Suppressor macrophage (primary cell): ENCODE measurements at regions not wholly inside any gene's neighbourhood (a gene's known extent, or its start where the extent isn't known, plus 50 kb on each side); places are given as distances from the start of the nearest gene placed in this dataset.
A peak's percentile ranks its signal among the peaks of the same experiment; 100 is the strongest.
"Not testable (repeated sequence)": the region's sequence is repeated elsewhere in the genome, so short reads cannot be mapped to it uniquely, and the experiment has no call there.

Experiments
- DNase-seq, 4 experiments: peaks; one replicate each; pipeline ENCODE4 v3.0.0-alpha.2; 2020 to 2022

DNA sequence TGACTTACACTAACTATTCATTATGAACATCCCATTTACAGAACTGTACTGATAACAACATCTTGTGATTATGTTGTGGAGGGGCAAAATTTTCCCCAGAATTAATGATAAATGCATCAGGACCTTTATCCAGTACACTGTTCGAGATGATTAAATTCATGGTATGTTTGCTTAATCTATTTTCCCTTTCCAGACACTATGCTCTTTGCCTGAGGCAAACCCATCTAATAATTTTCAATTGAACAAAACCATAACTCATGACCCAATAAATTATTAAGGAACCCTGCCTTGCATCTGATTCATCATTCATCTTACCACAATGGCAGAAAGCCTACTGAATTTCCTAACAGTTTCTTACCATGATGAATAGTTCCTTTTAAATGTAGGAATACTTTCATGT is 385.0 kb downstream of the DSEL start:
- DNase-seq = no peak

DNA sequence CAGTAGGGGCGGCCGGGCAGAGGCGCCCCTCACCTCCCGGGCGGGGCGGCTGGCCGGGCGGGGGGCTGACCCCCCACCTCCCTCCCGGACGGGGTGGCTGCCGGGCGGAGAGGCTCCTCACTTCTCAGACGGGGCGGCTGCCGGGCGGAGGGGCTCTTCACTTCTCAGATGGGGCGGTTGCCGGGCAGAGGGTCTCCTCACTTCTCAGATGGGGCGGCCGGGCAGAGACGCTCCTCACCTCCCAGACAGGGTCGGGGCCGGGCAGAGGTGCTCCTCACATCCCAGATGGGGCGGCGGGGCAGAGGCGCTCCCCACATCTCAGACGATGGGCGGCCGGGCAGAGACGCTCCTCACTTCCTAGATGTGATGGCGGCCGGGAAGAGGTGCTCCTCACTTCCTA is 389.8 kb downstream of the DSEL start:
- DNase-seq = not testable (repeated sequence)

DNA sequence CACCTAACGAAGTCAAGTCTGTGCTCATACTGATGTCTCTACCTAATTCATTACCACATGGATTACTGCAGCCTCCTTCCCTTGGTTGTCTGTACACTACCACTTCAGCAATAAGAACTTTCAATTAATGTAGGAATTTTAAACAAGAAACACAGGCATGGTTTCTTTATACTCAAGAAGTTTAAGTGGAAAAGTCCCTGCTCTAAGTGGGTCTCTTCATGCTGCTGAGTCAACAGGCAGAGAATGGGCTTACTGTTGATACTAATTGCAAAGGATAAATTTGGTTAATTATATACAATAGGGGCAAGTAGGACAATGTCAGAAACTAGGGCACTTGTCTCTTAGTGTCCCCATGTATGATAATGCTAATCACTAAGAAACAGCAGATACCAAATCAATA is 392.6 kb downstream of the DSEL start:
- no peak for DNase-seq

DNA sequence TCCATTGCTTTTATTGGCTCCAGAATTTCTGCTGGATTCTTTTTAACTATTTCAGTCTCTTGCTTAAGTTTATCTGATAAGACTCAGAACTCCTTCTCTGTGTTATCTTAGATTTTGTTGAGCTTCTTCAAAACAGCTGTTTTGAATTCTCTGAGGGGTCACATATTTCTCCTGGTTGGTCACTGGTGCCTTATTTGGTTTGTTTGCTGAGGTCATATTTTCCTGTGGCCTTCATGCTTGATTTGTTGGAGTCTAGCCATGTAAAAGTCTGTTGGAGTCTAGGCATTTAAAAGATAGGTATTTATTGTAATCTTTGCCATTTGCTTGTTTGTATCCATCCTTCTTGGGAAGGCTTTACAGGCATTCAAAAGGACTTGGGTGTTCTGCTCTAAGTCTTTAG is 398.7 kb downstream of the DSEL start:
- DNase-seq = no peak

DNA sequence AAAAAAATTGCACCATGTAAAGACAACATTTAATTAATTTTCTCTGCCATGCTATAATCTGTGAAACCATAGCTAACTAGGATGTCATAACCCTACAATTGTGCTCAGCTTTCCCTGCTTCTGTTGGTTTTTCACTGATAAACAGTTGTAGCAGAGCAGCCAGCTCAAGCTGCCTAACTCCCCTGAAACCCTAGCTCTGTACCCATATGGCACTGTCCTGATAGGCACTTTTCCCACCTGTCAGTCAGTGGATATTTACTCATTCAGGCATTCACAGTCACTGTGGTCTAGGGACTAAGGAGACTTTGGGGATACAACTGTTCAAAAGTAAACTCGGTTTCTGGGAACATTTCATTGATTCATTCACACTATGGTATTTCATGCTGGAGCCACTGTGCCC is 407.0 kb downstream of the DSEL start:
- DNase-seq = no peak

DNA sequence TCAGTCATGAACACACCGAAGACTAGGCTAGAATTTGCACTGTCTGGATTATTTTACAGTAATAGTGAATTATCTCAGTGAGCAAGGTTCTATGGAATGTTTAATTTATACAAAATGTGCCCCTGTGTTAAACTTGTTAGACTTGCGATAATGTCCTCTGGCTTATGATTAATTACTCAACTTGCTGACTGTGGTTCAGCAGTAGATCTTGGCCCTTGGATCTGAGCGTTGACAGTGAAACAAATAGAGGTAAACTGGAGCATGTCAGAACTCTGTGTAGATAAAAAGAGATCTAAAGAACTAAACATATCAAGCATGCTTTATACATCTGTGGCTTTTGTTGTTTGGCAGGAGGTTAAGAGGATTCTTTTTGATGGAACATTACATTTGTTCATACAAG is 407.6 kb downstream of the DSEL start:
- no peak for DNase-seq

DNA sequence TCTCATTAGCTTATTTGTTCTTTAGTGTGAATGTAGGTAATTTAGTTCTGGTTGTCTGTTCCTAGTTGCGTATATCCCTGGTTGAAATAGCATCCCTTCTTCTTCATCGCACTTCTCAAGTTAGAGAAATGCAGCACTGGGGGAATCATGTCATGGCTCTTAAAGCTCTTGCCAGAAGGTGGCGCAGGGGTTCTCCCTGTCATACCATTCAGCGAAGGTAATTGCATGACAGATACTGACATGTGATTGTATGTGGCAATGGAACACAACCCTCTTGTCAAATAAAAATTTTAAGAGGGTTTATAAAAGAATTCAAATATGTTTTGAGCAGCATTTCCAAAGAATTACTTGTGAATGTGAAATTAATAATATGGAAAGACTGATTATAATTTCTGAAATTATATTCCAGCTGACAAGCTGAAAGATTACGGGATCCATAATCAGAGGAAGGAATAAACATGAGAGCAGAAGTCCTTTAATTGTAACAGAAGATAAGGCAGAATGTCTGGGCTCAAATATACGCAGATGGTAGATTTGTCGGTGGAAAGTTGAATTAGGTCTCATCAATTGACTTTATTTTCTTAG is 411.7 kb downstream of the DSEL start:
- DNase-seq = peak; percentile 63 to 79 (median 72)

DNA sequence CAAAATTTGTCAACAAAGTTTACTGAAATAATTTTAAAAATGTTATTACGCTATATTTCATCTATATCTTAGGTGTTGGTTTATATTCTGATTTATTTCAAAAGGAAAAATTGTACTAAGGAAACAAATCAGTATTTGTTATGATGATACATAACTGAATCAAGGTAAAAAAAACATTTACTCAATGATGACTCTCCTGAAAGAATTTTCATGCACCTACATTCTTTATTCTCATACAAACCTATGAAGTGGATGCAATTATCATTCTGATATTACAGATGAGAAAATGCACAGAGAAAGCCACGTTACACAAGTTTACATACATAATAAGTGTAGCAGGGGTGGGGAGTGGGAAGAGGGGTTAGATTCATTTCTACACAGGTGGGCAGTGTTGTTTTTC is 422.4 kb downstream of the DSEL start:
- DNase-seq = no peak

DNA sequence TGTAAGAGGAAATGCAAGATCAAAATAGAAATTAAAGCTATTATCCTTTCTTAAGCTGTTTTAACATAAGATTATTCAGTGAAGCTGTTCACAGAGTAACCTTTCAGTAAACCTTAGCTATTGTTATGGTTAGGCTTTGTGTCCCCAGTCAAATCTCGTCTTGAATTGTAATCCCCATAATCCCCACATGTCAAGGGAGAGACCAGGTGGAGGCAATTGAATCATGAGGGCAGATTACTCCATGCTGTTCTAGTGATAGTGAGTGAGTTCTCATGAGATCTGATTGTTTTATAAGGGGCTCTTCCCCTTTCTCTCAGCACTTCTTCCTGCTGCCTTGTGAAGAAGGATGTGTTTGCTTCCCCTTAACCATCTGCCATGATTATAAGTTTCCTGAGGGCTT is 424.4 kb downstream of the DSEL start:
- no peak for DNase-seq

DNA sequence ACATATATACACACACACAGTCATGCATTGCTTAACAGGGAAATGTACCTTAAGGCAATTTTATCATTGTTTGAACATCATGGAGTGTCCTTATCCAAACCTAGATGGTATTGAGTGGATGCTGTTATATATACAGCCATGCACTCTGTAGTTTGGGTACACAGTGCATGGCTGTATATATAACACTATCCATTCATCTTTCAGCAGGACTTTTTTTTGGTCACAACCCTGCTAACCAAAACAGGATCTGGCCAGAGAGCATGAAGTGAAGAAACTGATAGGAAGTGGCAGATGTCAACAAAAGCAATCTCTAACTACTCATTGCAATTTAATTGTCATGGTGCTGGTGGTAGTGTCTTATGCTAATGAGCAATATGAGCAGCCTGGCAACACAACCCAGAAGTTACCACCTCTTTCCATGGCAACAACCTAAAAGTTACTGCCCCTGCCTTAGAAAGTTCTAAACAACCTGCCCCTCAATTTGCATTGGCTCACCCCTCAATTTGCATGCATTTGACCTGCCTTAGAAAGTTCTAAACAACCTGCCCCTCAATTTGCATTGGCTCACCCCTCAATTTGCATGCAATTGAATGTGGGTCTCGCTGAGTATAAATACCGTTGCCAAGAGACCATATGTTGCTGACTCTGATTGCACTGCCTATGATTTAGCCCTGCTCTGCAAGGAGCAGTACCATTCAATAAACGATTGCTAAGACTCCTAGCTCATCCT is 434.9 kb downstream of the DSEL start:
- no peak for DNase-seq

DNA sequence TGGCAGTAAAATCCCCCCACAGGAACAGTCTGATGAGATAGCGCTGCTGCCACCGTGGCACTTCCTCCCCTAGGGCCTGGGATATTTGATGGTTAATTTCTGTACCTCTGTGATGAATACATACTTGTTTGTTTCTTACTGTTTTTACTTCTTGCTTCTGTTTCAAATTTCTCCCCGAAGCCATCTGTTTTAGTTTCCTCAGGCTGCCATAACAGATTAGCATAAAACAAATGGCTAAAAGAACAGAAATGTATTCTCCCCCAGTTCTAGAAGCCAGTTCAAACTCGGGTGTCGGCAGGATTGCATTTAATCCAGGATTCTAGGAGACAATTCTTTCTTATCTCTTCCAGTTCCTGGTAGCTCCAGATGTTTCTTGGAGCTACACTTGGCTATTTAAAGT is 435.9 kb downstream of the DSEL start:
- no peak for DNase-seq

DNA sequence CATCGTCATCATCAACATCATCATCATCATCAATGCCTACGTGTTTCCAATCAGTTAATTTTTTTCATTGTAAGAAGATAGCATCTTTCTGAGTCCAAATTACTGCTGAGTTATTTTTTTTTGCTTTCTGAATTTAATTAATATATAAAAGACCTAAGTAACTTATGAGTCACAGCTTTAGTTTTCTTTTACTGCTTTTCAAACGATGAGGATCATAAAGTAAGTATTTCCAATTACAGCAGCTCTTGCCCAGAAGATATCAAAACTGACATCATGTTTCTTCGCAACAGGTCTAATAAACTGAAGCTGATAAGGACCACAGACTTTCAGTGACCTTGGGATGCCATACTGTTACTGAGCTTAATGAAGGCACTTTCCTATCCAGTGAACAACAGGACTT is 442.2 kb downstream of the DSEL start:
- no peak for DNase-seq

DNA sequence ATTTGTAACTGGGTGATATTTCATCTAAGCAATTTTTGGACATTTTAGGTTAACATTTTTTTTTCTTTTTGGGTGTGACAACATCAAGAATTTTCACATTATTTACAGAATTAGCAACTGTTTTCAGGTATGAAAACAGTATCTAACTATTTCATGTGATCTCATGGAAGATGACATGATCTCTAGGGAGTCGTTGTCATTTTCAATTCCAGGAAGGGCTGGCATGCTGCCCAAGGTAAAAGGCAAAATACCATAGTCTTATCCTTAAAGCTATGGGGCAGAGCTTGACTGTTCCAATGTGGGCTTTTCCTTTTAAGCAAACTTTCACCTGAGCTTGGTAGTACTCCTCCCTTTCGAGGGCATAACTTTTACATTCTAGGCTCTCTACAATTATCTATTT is 443.7 kb downstream of the DSEL start:
- DNase-seq = no peak

DNA sequence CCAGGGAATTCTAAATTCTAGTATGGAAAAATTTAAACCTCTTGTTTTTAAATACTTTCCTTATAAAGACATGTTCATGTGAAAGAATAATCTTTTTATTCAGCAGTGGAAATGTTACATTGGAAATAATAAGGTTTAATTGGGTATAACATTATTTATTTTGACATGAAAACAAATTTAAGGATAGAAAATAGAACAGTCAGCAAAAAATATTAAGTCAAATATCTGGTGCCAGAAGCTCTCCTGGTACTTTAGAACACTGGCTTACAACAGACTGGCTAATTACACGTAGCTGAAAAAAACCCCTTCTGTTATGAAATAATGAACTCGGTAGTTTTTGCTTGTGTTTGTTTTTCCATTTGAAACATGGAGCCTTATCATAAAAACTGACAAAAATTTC is 447.9 kb downstream of the DSEL start:
- no peak for DNase-seq

DNA sequence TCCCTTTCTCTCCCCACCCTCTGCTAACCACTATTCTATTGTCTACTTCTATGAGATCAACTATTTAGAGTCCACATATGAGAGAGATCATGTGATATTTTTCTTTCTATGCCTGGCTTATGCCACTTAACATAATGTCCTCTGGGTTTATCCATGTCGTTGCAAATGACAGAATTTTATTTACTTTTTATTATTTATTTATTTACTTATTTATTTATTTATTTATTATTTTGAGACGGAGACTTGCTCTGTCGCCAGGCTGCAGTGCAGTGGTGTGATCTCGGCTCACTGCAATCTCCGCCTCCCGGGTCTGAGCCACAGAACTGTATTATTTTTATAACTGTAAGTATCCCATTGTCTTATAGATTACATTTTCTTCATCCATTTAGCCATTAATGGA is 443.4 kb upstream of the CDH19 start:
- DNase-seq = no peak

DNA sequence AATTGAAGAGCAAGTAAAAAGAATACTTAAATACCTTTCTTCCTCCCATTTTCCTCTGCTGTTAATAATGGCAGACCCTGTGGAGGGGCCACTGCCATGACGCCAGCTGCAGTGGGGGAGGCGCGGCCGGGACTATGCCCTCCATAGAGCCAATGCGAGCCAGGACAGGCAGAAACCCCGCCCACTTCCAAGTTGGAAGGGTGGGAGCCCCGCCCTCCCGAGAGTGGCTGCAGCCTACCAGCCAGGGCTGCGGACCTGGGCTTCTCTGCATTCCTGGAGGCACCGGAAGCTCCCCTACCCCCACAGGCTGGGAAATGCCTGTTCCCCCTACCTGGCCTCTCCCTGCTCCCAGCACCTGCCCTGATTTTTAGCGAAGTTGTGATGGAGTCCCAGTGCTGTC is 439.4 kb upstream of the CDH19 start:
- no peak for DNase-seq

DNA sequence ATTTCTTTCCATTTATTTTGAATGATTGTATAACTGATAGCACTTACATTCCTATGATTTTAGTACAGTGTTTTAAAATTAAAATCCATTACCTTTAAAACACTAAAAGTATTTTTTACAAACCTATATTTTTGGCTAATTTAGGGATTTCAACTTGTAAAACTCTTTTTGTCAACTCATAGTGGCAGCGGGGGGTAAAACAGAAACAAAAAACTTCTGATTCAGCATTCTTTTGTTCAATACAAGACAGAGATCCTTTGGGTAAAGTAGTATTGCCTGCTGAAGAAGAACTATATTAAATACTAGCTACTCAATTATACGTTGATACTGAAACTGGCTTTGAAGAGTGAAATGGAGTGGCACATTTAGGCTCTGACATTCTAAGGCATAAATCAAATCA is 437.4 kb upstream of the CDH19 start:
- no peak for DNase-seq

DNA sequence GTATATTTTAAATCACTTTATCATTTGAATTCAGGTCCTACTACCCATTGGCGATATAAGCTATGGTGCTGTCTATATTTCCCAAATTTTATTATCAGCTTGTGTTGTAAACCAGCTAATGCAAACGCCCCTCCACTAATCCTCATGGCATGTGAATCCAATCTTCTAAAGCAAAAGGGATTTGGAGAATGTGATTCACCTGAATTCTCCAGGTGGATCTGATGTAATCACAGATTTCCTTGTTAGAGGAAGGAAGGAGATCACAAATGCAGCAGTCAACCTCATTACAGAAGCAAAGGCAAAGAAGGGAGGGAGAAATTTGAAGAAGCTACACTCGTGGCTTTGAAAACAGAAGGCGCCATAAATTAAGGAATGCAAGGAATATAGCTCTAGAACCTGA is 431.1 kb upstream of the CDH19 start:
- no peak for DNase-seq

DNA sequence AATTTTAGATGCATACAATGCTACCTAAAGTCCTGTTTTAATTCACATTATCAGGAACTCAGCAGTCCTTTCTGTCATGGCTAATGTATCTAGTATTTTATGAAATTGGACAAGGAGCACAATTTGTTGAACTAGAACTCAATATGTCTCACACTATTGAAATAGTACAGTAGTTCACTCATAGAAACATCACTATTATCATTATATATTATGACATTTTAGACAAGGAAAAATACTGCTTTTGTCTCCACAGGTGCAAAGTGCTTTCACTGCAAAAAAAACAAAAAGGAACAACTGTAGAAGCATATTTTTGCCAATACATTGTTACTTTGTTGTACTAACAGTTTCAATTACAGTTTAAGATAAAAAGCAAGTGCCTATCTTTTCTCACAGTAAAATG is 419.2 kb upstream of the CDH19 start:
- DNase-seq = no peak

DNA sequence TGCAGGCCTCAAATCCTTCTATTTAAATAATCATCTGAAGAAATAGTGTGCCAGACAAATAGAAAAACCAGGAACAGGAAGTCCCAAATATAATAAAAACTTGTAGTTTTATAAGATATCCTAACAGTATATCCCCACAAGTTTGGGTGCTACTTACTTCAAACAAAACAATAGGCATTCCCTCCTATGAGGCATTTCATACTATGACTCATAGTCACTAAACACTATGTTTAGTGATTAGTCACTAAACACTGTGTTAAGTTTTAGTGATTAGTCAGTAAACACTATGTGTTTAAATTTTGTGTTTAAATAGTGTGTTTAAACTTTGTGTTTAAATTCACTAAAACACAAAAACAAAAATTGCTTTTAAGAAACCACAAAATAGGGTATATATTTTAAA is 407.0 kb upstream of the CDH19 start:
- peak in 2 of 4 experiments; percentile 2 to 19 for DNase-seq

DNA sequence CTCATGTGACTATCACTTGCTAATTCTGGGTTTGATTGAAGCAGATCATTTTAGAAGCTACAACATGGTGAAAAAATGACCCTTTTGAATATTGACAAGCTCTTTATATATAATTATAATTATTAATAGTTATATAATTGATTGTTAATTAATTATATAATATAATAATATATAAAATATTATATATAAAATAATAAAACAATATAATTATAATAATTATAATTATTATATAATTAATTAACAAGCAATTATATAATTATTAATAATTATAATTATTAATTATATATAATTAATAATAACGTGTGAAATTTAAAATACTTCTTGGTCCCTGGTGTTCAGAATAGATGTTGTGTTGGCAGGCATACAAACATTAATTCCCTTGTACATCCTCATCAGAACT is 404.1 kb upstream of the CDH19 start:
- DNase-seq = no peak

DNA sequence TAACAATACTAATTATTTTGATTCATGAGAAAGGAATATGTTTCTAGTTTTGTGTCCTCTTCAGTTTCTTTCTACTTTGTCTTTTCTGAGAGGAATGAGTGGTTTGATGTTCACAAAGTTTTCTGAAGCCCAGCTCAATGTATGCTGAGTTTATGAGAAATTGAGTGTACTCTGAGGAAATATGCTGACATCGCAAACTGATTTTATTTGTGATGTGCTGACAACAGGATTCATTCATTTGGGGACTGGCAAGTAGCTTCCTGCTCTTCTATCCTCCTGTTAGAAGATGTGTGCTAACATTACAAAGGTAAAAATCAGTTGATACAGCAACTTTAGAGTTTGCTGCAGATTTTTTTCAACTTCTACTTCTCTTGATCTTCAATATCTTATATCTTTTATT is 403.2 kb upstream of the CDH19 start:
- DNase-seq = no peak

DNA sequence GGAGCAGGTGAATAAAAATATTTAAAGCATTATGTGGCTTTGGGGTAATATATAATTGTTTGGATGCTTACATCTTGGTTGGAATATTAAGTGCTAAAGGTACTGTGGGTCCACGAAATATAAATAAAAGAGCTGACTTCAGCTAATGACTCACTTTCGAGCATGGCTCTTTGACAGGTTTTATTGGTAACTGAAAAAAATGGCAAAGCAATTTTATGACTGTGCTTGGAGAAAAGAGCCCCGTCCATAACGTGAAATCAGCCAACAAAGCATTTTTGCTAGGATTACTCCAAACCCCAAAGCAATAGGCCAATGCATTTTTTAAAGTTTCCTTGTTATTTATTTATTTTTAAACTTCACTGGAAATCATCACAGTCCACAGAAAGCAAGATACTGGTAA is 397.2 kb upstream of the CDH19 start:
- no peak for DNase-seq

DNA sequence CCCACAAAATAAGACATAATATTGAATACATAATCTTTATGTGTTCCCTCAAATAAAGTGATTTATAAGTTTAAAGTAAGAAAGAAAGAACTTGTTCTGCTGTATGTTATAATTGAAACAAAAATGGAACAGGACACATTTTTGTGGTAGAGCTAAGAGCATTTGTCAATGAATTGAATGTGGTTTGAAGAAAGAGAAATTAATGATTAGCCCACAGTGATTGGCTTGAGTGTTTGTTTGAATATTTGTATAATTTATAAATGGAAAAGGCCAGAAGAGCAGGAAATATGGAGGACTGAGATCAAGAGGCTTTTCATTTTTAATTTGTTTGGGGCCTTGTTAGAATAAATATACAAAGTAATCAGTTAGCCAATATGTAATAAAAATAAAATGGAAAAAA is 395.1 kb upstream of the CDH19 start:
- DNase-seq = no peak

DNA sequence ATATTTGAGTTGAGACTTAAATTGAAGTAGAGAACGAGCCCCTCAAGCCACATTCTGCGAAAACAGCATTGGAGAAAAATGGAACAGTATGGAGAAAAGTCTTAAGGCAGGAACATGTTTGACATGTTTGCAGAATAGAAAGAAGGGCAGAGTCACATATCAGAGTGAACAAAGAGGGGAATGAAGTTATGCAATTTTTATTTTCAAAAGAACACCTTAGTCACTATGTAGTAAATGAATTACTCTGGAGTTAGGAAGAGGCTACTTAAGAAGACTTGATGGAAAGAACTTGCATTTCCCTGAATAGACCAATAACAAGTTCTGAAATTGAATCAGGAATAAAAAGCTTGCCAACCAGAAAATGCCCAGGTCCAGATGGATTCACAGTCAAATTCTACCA is 391.4 kb upstream of the CDH19 start:
- DNase-seq = no peak
